HG02885 (cell line): ENCODE measurements at regions not wholly inside any gene's neighbourhood (a gene's known extent, or its start where the extent isn't known, plus 50 kb on each side); places are given as distances from the start of the nearest gene placed in this dataset.

Source experiments
- ATAC-seq: cut with Tn5 transposase; IDR thresholded peaks from one replicate; pipeline ENCODE4 v1.9.1; 2021; ENCODE audit warnings: mild to moderate bottlenecking; ENCODE audit not compliant: unreplicated experiment, poor library complexity

GRCh38 chrX:39758791-39759525, 338.8 kb downstream of the BCOR start:
- no peak for ATAC-seq

- ATAC-seq = no peak
These were observed 338.1 kb downstream of the BCOR start for GRCh38 chrX:39759526-39760224.

GRCh38 chrX:39760930-39761329, 336.8 kb downstream of the BCOR start:
- ATAC-seq = no peak

GRCh38 chrX:39762266-39762841, 335.4 kb downstream of the BCOR start:
- no peak for ATAC-seq

- no peak for ATAC-seq
These were observed 333.3 kb downstream of the BCOR start for GRCh38 chrX:39764441-39764914.

- ATAC-seq = no peak
These were observed 332.4 kb downstream of the BCOR start for GRCh38 chrX:39765327-39765726.

- ATAC-seq = no peak
These were observed 331.6 kb downstream of the BCOR start for GRCh38 chrX:39766085-39766726.

- no peak for ATAC-seq
These were observed 330.9 kb downstream of the BCOR start for GRCh38 chrX:39766855-39767254.

GRCh38 chrX:39767446-39767845, 330.3 kb downstream of the BCOR start:
- no peak for ATAC-seq

GRCh38 chrX:39769748-39770147, 328.0 kb downstream of the BCOR start:
- ATAC-seq = no peak

- ATAC-seq = no peak
These were observed 326.7 kb downstream of the BCOR start for GRCh38 chrX:39771089-39771488.

GRCh38 chrX:39772057-39772832, 325.5 kb downstream of the BCOR start:
- no peak for ATAC-seq

- no peak for ATAC-seq
These were observed 324.6 kb downstream of the BCOR start for GRCh38 chrX:39773150-39773549.

- ATAC-seq = no peak
These were observed 323.6 kb downstream of the BCOR start for GRCh38 chrX:39773923-39774773.

- no peak for ATAC-seq
These were observed 322.9 kb downstream of the BCOR start for GRCh38 chrX:39774774-39775328.

GRCh38 chrX:39777623-39778025, 320.1 kb downstream of the BCOR start:
- no peak for ATAC-seq

- ATAC-seq = no peak
These were observed 317.6 kb downstream of the BCOR start for GRCh38 chrX:39779952-39780783.

GRCh38 chrX:39782276-39782675, 315.5 kb downstream of the BCOR start:
- ATAC-seq = no peak
